Liver (tissue), 2 donors: ENCODE measurements at regions not wholly inside any gene's neighbourhood (a gene's known extent, or its start where the extent isn't known, plus 50 kb on each side); places are given as distances from the start of the nearest gene placed in this dataset.

ENCODE experiments used
- TAF1 ChIP-seq: conservative IDR thresholded peaks from 2 replicates; pipeline ENCODE4 v1.6.1; 2016; ENCODE audit warnings: antibody characterized with exemption, mild to moderate bottlenecking
- YY1 ChIP-seq: IDR thresholded peaks from 2 replicates; pipeline ENCODE4 v1.6.1; 2016; ENCODE audit warnings: antibody characterized with exemption, mild to moderate bottlenecking
- donor health status: healthy.

GRCh38 chr4:187415231-187415630 lies 580.3 kb upstream of the ZFP42 start:
- no peak for TF ChIP-seq YY1
- TF ChIP-seq TAF1 = no peak
